ENCODE measurements at regions not wholly inside any gene's neighbourhood (a gene's known extent, or its start where the extent isn't known, plus 50 kb on each side); places are given as distances from the start of the nearest gene placed in this dataset.

DNA sequence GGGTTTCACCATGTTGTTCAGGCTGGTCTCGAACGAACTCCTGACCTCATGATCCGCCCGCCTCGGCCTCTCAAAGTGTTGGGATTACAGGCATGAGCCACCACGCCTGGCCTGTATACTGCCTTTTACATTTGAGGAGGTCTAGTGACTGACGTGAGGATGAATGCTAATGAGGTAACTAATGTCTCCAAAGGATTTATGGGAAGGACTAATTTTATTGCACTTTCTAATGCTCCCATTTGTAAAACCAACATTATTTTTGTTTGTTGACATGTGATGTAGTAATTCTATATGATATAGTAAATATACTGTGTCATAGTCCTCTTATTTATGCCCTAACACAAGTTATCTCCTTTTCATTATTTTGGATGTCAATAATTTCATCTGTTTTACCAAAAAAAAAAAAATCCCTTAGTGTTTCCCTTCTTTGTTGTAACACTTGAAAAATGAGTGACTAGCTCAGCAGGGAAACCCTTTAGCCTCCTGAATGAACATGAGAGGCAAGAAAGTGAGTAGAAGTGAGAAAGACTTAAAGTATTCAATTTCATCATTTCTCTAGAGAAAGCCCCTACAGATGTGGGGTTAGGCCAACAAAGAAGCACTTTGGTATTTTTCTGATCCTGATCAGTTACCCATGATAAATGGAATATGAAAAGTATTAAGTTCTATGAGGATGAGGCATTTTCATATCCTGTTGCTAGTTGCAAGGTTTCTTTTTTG is 596.9 kb upstream of the PCDH15 start:
- H3K4me1 ChIP-seq: no peaks in the 10 kb centered on the region
- WGBS: 89% methylated on average over 7 of the region's 7 CpGs
- H3K27ac ChIP-seq (replicated peaks in 1 of 4): no peak overlapping the region
- H3K27me3 ChIP-seq: no peaks in the 10 kb centered on the region
- H3K9me3 ChIP-seq: no peaks in the 10 kb centered on the region
- TF ChIP-seq POLR2AphosphoS5 (IDR thresholded peaks at IDR 0.05) (no peak), EP300 (IDR thresholded peaks at IDR 0.05) (no peak), POLR2A (IDR thresholded peaks at IDR 0.05; ENCODE audit: low read depth) (no peak)
- TF ChIP-seq, protein P1, sequence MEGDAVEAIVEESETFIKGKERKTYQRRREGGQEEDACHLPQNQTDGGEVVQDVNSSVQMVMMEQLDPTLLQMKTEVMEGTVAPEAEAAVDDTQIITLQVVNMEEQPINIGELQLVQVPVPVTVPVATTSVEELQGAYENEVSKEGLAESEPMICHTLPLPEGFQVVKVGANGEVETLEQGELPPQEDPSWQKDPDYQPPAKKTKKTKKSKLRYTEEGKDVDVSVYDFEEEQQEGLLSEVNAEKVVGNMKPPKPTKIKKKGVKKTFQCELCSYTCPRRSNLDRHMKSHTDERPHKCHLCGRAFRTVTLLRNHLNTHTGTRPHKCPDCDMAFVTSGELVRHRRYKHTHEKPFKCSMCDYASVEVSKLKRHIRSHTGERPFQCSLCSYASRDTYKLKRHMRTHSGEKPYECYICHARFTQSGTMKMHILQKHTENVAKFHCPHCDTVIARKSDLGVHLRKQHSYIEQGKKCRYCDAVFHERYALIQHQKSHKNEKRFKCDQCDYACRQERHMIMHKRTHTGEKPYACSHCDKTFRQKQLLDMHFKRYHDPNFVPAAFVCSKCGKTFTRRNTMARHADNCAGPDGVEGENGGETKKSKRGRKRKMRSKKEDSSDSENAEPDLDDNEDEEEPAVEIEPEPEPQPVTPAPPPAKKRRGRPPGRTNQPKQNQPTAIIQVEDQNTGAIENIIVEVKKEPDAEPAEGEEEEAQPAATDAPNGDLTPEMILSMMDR (IDR thresholded peaks at IDR 0.05): no peak
- no peak overlapping the region for H3K4me3 ChIP-seq
- no peaks in the 10 kb centered on the region for H3K36me3 ChIP-seq
- DNase-seq (ENCODE audit: extremely low spot score): no peak
- intact Hi-C loops (cut with DNase I): no loop called here

DNA sequence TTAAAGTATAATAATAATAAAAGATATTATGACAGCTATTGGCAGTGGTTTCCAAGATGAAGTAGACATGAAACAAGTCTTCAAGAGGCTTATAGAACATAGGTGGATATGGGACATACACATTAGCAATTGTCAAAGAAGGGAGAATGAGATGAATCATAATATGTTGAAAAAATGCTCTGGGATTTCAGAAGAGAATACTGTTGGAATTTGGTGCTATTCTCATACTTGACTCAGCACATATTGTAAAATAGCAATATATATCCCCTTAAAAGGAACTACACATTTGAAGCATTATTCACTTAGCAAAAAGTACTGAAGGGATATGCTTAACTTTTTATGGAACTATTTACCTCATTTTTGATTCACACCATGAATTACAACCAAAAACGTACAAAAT is 577.2 kb upstream of the PCDH15 start:
- Histone ChIP-seq H3K36me3 (no peaks in the 10 kb centered on the region), H3K4me3 (no peak overlapping the region), H3K4me1 (no peaks in the 10 kb centered on the region), H3K9me3 (peaks cover 0 to 6% (median 0%) of the 10 kb centered on the region in 4 donors), H3K27me3 (no peaks in the 10 kb centered on the region), H3K27ac (replicated peaks in 1 of 4) (no peak overlapping the region)
- intact Hi-C loops (cut with DNase I): no loop called here
- no peak for DNase-seq (ENCODE audit: extremely low spot score)
- TF ChIP-seq EP300 (IDR thresholded peaks at IDR 0.05) (no peak), POLR2A (IDR thresholded peaks at IDR 0.05; ENCODE audit: low read depth) (no peak), POLR2AphosphoS5 (IDR thresholded peaks at IDR 0.05) (no peak)
- TF ChIP-seq, protein P1 (IDR thresholded peaks at IDR 0.05): no peak
- 71% methylated on average over 1 of the region's 1 CpG for WGBS

DNA sequence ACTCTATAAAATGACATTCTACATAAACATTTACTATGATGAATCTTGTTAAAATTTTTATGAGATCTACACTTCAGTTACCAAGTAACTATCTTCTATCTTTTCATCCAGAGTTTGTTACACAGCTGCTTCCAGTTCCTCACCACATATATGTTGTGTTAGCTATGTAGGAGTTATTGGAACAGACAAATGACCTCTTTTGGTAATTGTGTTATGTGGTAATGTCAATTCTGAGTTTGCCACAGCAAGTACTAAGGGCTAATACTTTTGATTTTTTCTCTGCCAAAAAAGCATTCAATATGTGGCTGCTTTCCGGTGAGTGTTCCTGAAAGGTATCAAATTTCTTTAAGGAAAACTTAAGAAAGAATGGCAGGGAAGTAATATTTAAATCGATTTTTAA is 573.9 kb upstream of the PCDH15 start:
- intact Hi-C loops (cut with DNase I): no loop called here
- TF ChIP-seq EP300 (IDR thresholded peaks at IDR 0.05): no peak
- no peak for TF ChIP-seq POLR2A (IDR thresholded peaks at IDR 0.05; ENCODE audit: low read depth)
- TF ChIP-seq, protein P1 (IDR thresholded peaks at IDR 0.05): no peak
- 40% methylated on average over 2 of the region's 2 CpGs for WGBS

DNA sequence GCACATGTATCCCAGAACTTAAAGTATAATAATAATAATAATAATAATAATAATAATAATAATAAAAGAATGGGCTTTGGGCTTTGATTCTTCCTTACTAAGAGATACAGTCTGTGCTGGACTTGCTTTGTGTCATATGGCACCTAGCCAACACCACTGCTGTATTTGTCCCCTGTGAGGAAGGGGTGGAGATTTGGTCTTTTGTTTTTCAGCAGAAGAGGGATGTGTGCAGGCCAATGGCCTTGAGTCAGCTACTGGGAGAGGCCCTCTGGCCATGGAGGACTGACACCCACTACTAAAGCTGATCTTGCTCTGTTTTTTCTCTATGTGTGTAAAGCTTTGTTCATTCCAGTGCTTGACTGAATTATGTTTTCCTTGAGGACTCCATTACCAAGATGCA is 573.0 kb upstream of the PCDH15 start:
- no peak overlapping the region for H3K27ac ChIP-seq (replicated peaks in 1 of 4)
- H3K9me3 ChIP-seq: no peaks in the 10 kb centered on the region
- no peaks in the 10 kb centered on the region for H3K36me3 ChIP-seq
- H3K4me3 ChIP-seq: no peak overlapping the region
- TF ChIP-seq EP300 (IDR thresholded peaks at IDR 0.05): no peak
- H3K4me1 ChIP-seq: no peaks in the 10 kb centered on the region
- no peaks in the 10 kb centered on the region for H3K27me3 ChIP-seq
- intact Hi-C loops (cut with DNase I): no loop called here
- DNase-seq (ENCODE audit: extremely low spot score): no peak

More for the DNA sequence above, 573.9 kb upstream of the PCDH15 start:
- DNase-seq (ENCODE audit: extremely low spot score): no peak
- Histone ChIP-seq H3K36me3 (no peaks in the 10 kb centered on the region), H3K9me3 (no peaks in the 10 kb centered on the region), H3K4me1 (no peaks in the 10 kb centered on the region), H3K27ac (replicated peaks in 1 of 4) (no peak overlapping the region), H3K27me3 (no peaks in the 10 kb centered on the region), H3K4me3 (no peak overlapping the region)

DNA sequence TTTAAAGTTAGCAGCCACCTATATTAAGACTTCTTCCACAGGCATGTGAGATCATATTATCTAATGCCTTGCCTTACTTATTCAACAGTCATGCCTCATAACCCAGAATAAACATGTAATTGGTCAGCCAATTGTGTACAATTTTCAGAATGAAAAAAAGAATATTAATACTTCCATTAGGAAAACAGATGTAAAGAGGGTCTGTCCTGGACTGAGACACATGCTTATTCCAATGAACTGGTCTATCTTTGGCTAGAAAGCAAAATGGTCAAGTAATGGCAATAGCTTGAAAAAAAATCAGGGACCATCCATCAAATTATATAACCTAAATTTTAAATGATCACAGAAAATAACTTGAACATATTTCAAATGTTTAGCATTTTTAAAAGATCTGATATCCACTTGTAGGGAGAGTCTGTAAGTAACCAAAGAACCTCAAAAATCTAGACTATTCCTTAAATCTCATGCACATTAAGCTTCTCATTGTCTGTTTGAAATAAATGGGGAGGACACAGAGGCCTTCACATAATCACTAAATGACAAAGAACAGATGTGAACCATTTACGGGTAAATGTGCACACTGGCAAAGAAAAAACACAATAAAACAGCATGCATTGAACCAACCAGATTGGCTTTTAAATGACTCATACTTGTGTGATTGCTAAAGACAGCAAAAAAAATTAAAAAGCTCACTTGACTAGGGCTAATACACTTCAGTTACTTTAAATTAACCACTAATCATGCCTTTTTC is 568.8 kb upstream of the PCDH15 start:
- DNase-seq (ENCODE audit: extremely low spot score): no peak
- H3K27me3 ChIP-seq: no peaks in the 10 kb centered on the region
- no peak overlapping the region for H3K27ac ChIP-seq (replicated peaks in 1 of 4)
- no peaks in the 10 kb centered on the region for H3K9me3 ChIP-seq
- H3K4me1 ChIP-seq: no peaks in the 10 kb centered on the region
- WGBS: 45% methylated on average over 1 of the region's 1 CpG
- no peak overlapping the region for H3K4me3 ChIP-seq
- intact Hi-C loops (cut with DNase I): no loop called here
- no peaks in the 10 kb centered on the region for H3K36me3 ChIP-seq
- no peak for TF ChIP-seq POLR2AphosphoS5 (IDR thresholded peaks at IDR 0.05)
